ENCODE measurements at regions not wholly inside any gene's neighbourhood (a gene's known extent, or its start where the extent isn't known, plus 50 kb on each side); places are given as distances from the start of the nearest gene placed in this dataset.

GRCh38 chr3:161920196-161920595 is 423.6 kb downstream of the OTOL1 start:
- TF ChIP-seq ZNF677 (tag by site-specific recombination; IDR thresholded peaks at IDR 0.05) (no peak), PBX3 (CRISPR knock-in tag; IDR thresholded peaks at IDR 0.05) (no peak), PRDM6 (tag by site-specific recombination; IDR thresholded peaks at IDR 0.05) (no peak), ZNF792 (tag by site-specific recombination; IDR thresholded peaks at IDR 0.05) (no peak), ZNF311 (tag by site-specific recombination; IDR thresholded peaks at IDR 0.05; ENCODE audit: borderline replicate concordance) (no peak), KLF10 (tag by site-specific recombination; IDR thresholded peaks at IDR 0.05) (no peak), ZNF513 (tag by site-specific recombination; IDR thresholded peaks at IDR 0.05) (no peak)
